Kasumi-1 (cell line): ENCODE measurements at regions not wholly inside any gene's neighbourhood (a gene's known extent, or its start where the extent isn't known, plus 50 kb on each side); places are given as distances from the start of the nearest gene placed in this dataset.

Experiments used
- DNase-seq, 2 experiments: peaks; one replicate each; lab custom pipeline; 2025; lab: John Stamatoyannopoulos, UW

DNA sequence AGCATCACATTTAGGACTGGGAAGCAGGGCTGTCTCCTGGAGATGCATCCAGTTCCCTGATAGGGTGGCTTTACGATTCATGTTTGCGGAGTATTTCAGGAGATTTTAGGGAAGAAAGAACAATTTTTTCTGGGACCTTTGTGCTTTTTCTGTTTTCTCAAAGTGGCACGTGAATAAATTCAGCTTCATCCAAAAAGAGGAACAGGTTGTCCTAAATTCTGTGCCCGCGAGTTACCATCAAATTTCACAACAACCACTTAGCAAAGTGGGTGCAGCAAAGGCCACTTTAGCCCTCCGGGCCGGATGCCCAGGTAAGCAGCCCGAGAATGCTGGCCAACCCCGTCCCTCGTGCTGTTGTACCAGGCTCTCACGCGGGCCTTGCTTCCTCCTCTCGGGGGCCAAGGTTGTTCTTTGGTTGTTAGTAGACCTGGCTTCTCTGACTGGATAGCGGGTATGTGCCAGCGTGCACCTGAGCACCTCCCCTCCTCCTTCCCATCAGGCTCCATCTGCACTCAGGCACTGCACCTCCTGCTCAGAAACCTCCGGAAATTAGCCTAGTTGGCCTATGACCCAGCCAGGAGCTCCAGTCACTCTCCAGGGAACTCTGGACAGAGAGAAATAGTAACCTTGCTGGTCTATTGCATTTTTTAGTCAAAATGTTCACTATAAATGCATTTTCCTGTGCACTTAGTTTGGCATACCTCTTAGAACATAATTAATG is 83.0 kb downstream of the CMPK2 start:
- DNase-seq, result no peak

DNA sequence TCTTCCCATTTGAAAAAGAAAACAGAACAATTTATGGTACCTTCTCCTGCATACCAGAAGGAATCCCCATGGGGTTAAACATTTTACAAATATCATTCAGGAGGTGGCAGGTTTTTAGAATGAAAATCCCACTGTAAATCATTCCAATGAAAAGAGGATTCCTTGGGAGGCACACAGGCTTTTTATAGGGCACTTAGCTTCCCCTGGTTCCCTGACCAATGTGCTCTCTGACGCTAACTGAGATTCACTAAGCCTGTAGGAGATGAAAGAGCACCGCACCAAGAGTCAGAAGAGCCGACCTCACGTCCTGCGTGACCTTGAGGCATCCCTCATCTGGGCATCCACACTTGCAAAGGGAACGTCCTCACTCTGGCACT is 82.5 kb downstream of the CMPK2 start:
- DNase-seq, result no peak

DNA sequence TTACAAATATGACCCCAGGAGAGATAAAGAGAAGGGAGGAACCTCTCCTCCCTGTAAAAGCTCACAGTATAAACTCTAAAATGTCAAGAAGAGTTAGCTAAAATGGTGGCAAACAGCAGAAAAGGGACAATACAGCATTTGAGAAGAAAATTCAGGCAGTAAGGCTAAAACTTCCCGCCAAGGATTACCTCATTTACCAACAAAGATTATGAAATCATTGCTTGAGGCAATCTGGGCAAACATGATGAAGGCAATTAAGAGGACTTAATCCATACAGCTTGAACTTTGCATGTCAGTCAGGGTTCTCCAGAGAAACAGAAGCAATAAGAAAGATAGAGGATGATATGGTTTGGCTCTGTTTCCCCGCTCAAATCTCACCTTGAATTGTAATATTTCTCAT is 81.4 kb downstream of the CMPK2 start:
- DNase-seq, result no peak

DNA sequence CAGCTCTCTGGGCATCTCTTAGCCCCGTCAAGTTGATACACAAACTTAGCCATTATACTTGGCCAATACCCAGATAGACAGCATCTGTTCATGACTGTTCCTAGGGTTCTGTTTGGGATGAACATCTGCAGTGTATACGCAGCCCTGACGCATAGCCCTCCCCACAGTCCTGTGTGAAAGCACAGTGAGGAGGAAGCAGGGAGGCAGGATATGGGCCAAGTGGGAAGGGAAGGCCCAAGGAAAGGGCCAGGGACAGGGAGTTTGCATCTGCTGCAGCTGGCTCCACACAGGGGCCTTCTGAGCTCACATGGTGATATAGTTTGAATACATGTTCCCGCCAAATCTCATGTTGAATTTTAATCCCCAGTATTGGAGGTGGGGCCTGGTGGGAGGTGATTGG is 80.2 kb downstream of the CMPK2 start:
- no peak for DNase-seq

DNA sequence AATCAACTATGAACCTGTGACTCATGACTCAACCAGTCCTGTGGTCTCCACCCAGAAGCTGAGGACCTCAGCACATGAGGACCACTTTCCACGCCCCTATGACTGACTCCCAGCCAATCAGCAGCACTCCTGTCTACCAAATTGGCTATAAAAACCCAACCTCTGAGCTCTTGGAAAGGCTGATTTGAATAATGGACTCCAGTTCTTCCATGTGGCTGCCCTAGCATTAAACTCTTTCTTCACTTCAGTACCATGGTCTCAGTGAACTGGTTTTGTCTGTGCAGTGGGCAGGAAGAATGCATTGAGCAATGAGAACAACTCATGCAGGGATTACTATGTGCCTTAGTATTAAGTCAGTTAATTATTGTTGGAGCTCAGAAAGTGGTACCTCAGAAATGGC is 78.3 kb downstream of the CMPK2 start:
- no peak for DNase-seq

DNA sequence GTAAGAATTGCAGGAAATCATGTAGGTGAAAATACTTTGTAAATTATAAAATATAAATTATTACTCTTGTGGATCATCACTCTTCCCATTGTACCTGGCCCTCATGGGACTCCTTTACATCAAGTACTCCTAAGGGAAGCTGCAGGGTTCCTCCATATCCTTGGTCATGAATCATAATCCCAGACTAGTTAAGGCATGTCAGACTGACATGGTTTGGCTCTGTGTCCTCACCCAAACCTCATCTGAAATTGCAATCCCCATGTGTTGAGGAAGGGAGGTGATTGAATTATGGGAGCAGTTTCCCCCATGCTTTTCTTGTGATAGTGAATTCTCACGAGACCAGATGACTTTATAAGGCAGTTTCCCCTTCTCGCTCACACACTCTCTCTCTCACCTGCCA is 77.1 kb downstream of the CMPK2 start:
- DNase-seq, result no peak

DNA sequence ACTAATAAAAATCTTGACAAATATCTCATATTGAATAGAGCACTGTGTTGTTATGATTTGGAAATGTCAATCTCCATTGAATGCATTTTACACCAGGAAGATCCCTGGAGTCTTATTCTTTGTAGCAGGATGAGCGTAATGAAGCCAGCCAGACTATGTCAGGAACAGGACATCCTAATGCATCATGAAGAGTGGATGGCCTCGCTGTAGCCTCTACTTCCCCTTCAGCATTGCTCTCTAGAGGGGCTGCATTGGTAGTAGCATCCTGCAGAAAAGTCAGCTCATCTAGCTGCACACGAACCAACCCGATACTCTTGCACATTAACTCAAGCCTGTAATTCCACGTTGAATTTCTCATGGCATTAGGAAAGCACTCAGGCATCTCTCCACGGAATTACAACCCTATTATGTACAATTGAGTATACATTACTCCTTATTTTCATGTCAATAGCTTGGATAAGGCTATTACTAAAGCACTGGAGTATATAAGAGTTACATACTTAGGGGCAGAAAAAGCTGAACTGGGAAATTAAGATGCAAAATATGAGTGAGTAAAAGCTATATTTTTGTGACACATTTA is 76.1 kb downstream of the CMPK2 start:
- DNase-seq, result no peak

DNA sequence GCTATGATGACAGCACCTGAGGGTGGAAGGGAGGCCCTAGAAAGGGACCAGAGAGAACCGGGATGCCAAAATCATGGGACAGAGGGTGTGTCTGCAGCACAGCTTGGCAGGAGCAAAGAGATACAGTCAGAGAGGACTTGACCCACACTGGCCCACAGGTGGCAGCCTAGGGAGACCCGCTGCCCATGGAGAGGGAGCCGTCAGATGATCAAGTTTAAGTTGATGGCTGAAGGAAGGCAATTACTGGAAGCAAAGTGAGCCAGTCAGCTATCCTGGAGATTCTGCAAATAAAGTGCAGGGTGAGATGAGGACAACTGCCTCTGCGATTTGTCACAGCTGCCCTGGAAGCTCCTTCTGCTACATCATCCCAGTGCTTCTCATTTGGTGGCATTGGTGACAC is 74.0 kb downstream of the CMPK2 start:
- DNase-seq, result no peak

DNA sequence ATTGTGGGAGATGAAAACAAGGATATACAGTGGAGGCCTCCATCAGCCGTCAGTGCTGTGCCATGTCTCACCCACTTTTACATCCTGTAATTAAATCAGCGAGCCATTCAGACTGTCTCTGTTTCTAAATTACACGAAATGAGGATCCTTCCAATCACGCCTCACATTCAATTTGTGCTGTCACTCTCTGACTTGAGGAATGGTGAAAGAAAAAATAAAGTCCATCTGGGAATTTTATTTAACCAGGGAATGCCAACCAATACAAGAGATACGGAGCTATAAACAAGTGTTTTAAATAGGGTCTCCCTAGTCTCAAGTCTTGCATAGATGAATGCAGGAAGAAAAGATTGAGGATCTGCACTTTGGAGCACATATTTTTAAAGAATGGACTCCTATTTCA is 72.8 kb downstream of the CMPK2 start:
- no peak for DNase-seq

DNA sequence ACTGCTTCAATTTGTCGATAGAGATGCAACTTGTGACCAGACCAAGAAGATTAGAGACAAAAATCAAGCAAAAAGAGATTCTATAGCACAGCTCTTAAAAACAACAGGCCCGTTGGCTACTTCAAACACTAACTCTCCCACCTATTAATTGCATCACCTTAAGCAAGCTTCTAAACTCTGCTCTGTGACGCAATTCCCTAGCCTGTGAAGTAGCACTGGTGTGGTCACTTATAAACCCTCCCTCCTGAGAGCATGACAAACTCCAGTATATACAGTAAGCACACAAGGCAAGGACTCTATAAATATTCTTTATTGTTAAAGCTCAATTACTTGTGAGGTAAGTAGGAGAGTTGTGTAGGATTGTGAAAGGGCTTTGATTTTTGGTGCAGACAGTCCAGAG is 72.3 kb downstream of the CMPK2 start:
- no peak for DNase-seq

DNA sequence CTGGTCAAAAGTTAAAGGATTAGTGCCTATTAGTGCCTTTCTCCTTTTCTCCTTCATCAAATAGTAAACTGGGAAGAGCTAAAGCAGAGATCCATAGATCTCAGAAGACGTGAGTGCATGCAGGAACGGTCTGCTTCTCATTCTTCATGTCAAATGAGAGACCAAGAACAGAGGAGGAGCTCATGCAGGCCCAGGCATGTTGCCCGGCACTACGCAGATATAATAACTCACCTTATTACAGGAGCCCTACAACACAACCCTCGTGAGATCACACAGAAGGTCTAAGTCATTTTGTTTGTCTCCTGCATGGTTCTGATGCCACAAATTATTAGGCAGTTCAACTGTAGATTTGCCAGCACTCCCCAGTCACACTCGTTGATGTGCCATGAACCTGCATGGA is 71.8 kb downstream of the CMPK2 start:
- no peak for DNase-seq

DNA sequence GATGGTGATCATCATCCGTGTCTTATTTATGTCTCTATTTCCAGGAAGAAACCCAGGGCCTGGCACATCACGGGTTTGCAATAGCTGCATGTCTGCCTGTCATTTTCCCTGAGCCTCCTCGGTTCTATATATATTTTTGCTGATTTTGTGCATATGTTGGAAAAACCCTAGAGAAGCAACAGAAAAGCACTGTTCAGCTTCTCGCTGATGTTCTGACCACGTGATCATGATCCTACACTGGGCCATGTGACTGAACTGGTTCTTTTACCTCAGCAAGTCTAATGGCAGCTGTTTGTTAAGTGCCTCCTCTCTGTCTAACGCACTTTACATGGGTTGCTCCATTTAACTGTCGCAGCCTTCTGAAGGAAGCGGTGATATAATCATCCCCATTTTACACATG is 71.3 kb downstream of the CMPK2 start:
- DNase-seq, result no peak
